ENCODE measurements at regions not wholly inside any gene's neighbourhood (a gene's known extent, or its start where the extent isn't known, plus 50 kb on each side); places are given as distances from the start of the nearest gene placed in this dataset.

GRCh38 chr7:20477067-20477466, 138.4 kb upstream of the ABCB5 start:
- TF ChIP-seq TCF4 (CRISPR knock-in tag; IDR thresholded peaks at IDR 0.05; ENCODE audit: borderline replicate concordance) (no peak), ARNTL (CRISPR knock-in tag; IDR thresholded peaks at IDR 0.05; ENCODE audit: borderline replicate concordance, low read depth) (no peak), ESRRG (CRISPR knock-in tag; IDR thresholded peaks at IDR 0.05) (no peak), SNAI2 (CRISPR knock-in tag; IDR thresholded peaks at IDR 0.05) (no peak), BACH2 (CRISPR knock-in tag; IDR thresholded peaks at IDR 0.05; ENCODE audit: borderline replicate concordance) (no peak), CSDC2 (CRISPR knock-in tag; IDR thresholded peaks at IDR 0.05) (no peak)
- ATAC-seq = no peak

GRCh38 chr7:20479706-20480105, 135.8 kb upstream of the ABCB5 start:
- ATAC-seq = no peak
- no peak for TF ChIP-seq BACH2 (CRISPR knock-in tag; IDR thresholded peaks at IDR 0.05; ENCODE audit: borderline replicate concordance)

GRCh38 chr7:20482071-20482470, 133.4 kb upstream of the ABCB5 start:
- TF ChIP-seq BACH2 (CRISPR knock-in tag; IDR thresholded peaks at IDR 0.05; ENCODE audit: borderline replicate concordance) (no peak), ZNF70 (CRISPR knock-in tag; IDR thresholded peaks at IDR 0.05) (no peak), CREB5 (CRISPR knock-in tag; IDR thresholded peaks at IDR 0.05; ENCODE audit: low read depth) (no peak), POU6F1 (CRISPR knock-in tag; IDR thresholded peaks at IDR 0.05; ENCODE audit: borderline replicate concordance, low read depth) (no peak)
- no peak for ATAC-seq

- TF ChIP-seq CREB5 (CRISPR knock-in tag; IDR thresholded peaks at IDR 0.05; ENCODE audit: low read depth) (no peak), TCF4 (CRISPR knock-in tag; IDR thresholded peaks at IDR 0.05; ENCODE audit: borderline replicate concordance) (no peak; the same call in 1 of the 2 replicates), ISL1 (CRISPR knock-in tag; IDR thresholded peaks at IDR 0.05) (0 out of 2 replicates have a peak, but pooled peaks have one; percentile 15), ZNF8 (CRISPR knock-in tag; IDR thresholded peaks at IDR 0.05) (no peak), PPARA (CRISPR knock-in tag; IDR thresholded peaks at IDR 0.05; ENCODE audit: borderline replicate concordance) (no peak)
- ATAC-seq = no peak
These were observed 131.1 kb upstream of the ABCB5 start for GRCh38 chr7:20484356-20484755.

GRCh38 chr7:20488850-20489249, 126.6 kb upstream of the ABCB5 start:
- no peak for ATAC-seq
- no peak for TF ChIP-seq ZNF565 (CRISPR knock-in tag; conservative IDR thresholded peaks at IDR 0.05; ENCODE audit: low read depth)
- TF ChIP-seq RARB (CRISPR knock-in tag; IDR thresholded peaks at IDR 0.05) = no peak
- no peak for TF ChIP-seq ZFP3 (CRISPR knock-in tag; IDR thresholded peaks at IDR 0.05)
- TF ChIP-seq OSR1 (CRISPR knock-in tag; IDR thresholded peaks at IDR 0.05) = no peak
- no peak for TF ChIP-seq PPARA (CRISPR knock-in tag; IDR thresholded peaks at IDR 0.05; ENCODE audit: borderline replicate concordance)
- no peak for TF ChIP-seq BACH2 (CRISPR knock-in tag; IDR thresholded peaks at IDR 0.05; ENCODE audit: borderline replicate concordance)
- TF ChIP-seq SNAI2 (CRISPR knock-in tag; IDR thresholded peaks at IDR 0.05) = no peak
- TF ChIP-seq ZNF70 (CRISPR knock-in tag; IDR thresholded peaks at IDR 0.05) = no peak
- TF ChIP-seq CSDC2 (CRISPR knock-in tag; IDR thresholded peaks at IDR 0.05) = no peak
- no peak for TF ChIP-seq POU6F1 (CRISPR knock-in tag; IDR thresholded peaks at IDR 0.05; ENCODE audit: borderline replicate concordance, low read depth)

GRCh38 chr7:20491284-20491683, 124.2 kb upstream of the ABCB5 start:
- TF ChIP-seq ZFP30 (CRISPR knock-in tag; IDR thresholded peaks at IDR 0.05) = no peak
- no peak for TF ChIP-seq ESRRG (CRISPR knock-in tag; IDR thresholded peaks at IDR 0.05)
- peak; percentile 35; the same call in 1 of the 2 replicates for TF ChIP-seq TCF4 (CRISPR knock-in tag; IDR thresholded peaks at IDR 0.05; ENCODE audit: borderline replicate concordance)
- no peak for TF ChIP-seq PPARA (CRISPR knock-in tag; IDR thresholded peaks at IDR 0.05; ENCODE audit: borderline replicate concordance)
- no peak for TF ChIP-seq SNAI2 (CRISPR knock-in tag; IDR thresholded peaks at IDR 0.05)
- TF ChIP-seq ARNTL (CRISPR knock-in tag; IDR thresholded peaks at IDR 0.05; ENCODE audit: borderline replicate concordance, low read depth) = no peak
- no peak for TF ChIP-seq CREB5 (CRISPR knock-in tag; IDR thresholded peaks at IDR 0.05; ENCODE audit: low read depth)
- no peak for TF ChIP-seq ZC3H10 (CRISPR knock-in tag; IDR thresholded peaks at IDR 0.05)
- TF ChIP-seq POU6F1 (CRISPR knock-in tag; IDR thresholded peaks at IDR 0.05; ENCODE audit: borderline replicate concordance, low read depth) = no peak
- no peak for TF ChIP-seq TOX (CRISPR knock-in tag; IDR thresholded peaks at IDR 0.05; ENCODE audit: borderline replicate concordance)
- TF ChIP-seq CSRNP3 (CRISPR knock-in tag; IDR thresholded peaks at IDR 0.05) = no peak
- no peak for TF ChIP-seq BACH2 (CRISPR knock-in tag; IDR thresholded peaks at IDR 0.05; ENCODE audit: borderline replicate concordance)
- peak; percentile 55 for TF ChIP-seq ISL1 (CRISPR knock-in tag; IDR thresholded peaks at IDR 0.05)
- no peak for TF ChIP-seq OSR1 (CRISPR knock-in tag; IDR thresholded peaks at IDR 0.05)
- ATAC-seq = no peak

All from SK-N-SH treated with all-trans-retinoic acid at 6 μM for 48 hours (cell line).